Stimulated activated memory B cell treated with anti-CD40 and anti-IgM and Interleukin-4, amounts not matched to agents 10 μg/mL and 1 μg/mL and 100 μg/mL, for 72 hours (primary cell): ENCODE measurements at regions not wholly inside any gene's neighbourhood (a gene's known extent, or its start where the extent isn't known, plus 50 kb on each side); places are given as distances from the start of the nearest gene placed in this dataset.

Source experiments
- ATAC-seq: fragments of 150-1000 bp; cut with Tn5 transposase; 2 replicates; pipeline ENCODE4 v1.10.0; 2021
- H3K27ac Mint-ChIP-seq: one replicate; pipeline ENCODE4 v1.8.0; 2022; ENCODE audit warnings: mild to moderate bottlenecking, mixed read lengths
- H3K27me3 Mint-ChIP-seq: one replicate; pipeline ENCODE4 v1.8.0; 2022; ENCODE audit warnings: mixed read lengths
- H3K36me3 Mint-ChIP-seq: one replicate; pipeline ENCODE4 v1.8.0; 2022; ENCODE audit warnings: mixed read lengths
- H3K4me1 Mint-ChIP-seq: one replicate; pipeline ENCODE4 v1.8.0; 2022; ENCODE audit warnings: mixed read lengths
- H3K4me3 Mint-ChIP-seq: one replicate; pipeline ENCODE4 v1.8.0; 2022; ENCODE audit warnings: mild to moderate bottlenecking, moderate library complexity, mixed read lengths
- H3K9me3 Mint-ChIP-seq: one replicate; pipeline ENCODE4 v1.8.0; 2022; ENCODE audit warnings: mixed read lengths

DNA sequence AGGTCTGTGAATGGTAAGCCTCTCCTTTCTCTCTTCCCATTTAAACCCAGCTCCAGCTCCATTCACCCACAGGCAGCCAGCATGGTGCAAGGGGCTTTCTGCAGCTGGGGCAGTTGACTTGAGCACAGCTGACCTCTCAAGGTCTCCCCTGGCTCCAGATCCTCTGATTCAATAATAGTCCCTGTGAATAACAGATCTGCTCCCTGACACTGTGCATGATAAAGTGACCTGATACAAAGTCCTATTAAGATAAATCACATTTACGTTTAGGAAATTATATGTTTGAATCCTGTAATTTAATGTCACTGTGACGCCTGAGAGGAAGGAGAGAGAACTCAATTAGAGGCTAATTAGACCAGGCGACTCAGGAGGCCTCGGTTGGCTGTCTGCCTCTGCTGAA is 540.4 kb upstream of the CDH11 start:
- no peaks in the 10 kb centered on the region for H3K4me1 Mint-ChIP-seq
- peaks cover 7% of the 10 kb centered on the region for H3K9me3 Mint-ChIP-seq
- no peak for ATAC-seq
- no peak overlapping the region for H3K4me3 Mint-ChIP-seq
- H3K36me3 Mint-ChIP-seq, result no peaks in the 10 kb centered on the region
- H3K27ac Mint-ChIP-seq, result no peak overlapping the region
- H3K27me3 Mint-ChIP-seq, result no peaks in the 10 kb centered on the region

GRCh38 chr16:65661558-65661957 is 539.7 kb upstream of the CDH11 start:
- ATAC-seq, result no peak
- H3K4me3 Mint-ChIP-seq, result no peak overlapping the region
- no peaks in the 10 kb centered on the region for H3K27me3 Mint-ChIP-seq
- no peaks in the 10 kb centered on the region for H3K36me3 Mint-ChIP-seq
- H3K27ac Mint-ChIP-seq, result no peak overlapping the region
- peaks cover 7% of the 10 kb centered on the region for H3K9me3 Mint-ChIP-seq
- no peaks in the 10 kb centered on the region for H3K4me1 Mint-ChIP-seq

GRCh38 chr16:65660390-65660789 is 538.5 kb upstream of the CDH11 start:
- H3K4me1 Mint-ChIP-seq, result no peaks in the 10 kb centered on the region
- H3K4me3 Mint-ChIP-seq, result no peak overlapping the region
- H3K27ac Mint-ChIP-seq, result no peak overlapping the region
- H3K9me3 Mint-ChIP-seq, result peaks cover 7% of the 10 kb centered on the region
- no peak for ATAC-seq
- no peaks in the 10 kb centered on the region for H3K36me3 Mint-ChIP-seq
- no peaks in the 10 kb centered on the region for H3K27me3 Mint-ChIP-seq

DNA sequence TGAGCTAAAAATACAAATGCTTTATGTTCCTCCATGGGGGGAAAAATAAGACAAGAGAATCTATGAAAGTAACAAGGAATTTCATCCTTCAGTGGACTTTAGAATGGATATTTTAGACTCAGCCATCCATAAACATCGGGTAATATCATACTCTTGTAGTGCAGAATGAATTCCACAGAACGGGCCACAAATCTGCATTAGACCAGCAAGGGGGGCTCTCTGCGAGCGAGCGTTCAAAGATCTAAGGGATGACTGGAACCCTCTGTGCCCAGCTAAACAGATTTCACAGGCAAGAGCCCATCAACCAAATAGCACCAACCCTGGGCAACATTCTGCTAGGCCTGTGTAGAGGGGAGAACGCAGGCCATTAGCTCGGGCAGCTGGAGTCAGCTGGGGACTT is 537.9 kb upstream of the CDH11 start:
- Mint-ChIP-seq H3K9me3 (peaks cover 7% of the 10 kb centered on the region), H3K27ac (no peak overlapping the region), H3K4me1 (no peaks in the 10 kb centered on the region), H3K36me3 (no peaks in the 10 kb centered on the region), H3K4me3 (no peak overlapping the region), H3K27me3 (no peaks in the 10 kb centered on the region)
- no peak for ATAC-seq

GRCh38 chr16:65658787-65659220 is 536.9 kb upstream of the CDH11 start:
- Mint-ChIP-seq H3K9me3 (peaks cover 4% of the 10 kb centered on the region), H3K36me3 (no peaks in the 10 kb centered on the region), H3K4me1 (no peaks in the 10 kb centered on the region), H3K27me3 (no peaks in the 10 kb centered on the region), H3K27ac (no peak overlapping the region), H3K4me3 (no peak overlapping the region)
- no peak for ATAC-seq

GRCh38 chr16:65658349-65658748 is 536.5 kb upstream of the CDH11 start:
- Mint-ChIP-seq H3K27me3 (no peaks in the 10 kb centered on the region), H3K4me1 (no peaks in the 10 kb centered on the region), H3K27ac (no peak overlapping the region), H3K4me3 (no peak overlapping the region), H3K9me3 (no peaks in the 10 kb centered on the region), H3K36me3 (no peaks in the 10 kb centered on the region)
- ATAC-seq, result no peak

DNA sequence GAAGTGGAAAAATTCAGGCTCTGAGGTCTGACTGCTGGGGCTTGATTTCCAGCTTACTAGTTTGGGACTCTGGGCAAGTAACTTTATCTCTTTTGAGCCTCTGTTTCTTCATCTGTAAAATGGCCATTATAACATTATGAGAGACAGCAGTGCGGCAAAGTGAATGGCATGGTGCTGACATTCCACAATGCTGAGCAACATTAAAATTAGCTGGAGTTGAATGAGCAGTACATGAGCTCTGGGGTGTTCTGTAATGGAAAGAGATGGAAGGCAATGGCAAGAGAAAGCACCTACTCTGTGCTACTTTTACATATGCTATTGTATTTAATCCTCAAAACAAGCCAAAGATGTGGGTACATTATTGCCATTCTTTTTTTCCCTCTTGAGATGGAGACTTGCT is 535.7 kb upstream of the CDH11 start:
- Mint-ChIP-seq H3K4me3 (no peak overlapping the region), H3K4me1 (no peaks in the 10 kb centered on the region), H3K27me3 (no peaks in the 10 kb centered on the region), H3K36me3 (no peaks in the 10 kb centered on the region), H3K27ac (no peak overlapping the region), H3K9me3 (no peaks in the 10 kb centered on the region)
- no peak for ATAC-seq

DNA sequence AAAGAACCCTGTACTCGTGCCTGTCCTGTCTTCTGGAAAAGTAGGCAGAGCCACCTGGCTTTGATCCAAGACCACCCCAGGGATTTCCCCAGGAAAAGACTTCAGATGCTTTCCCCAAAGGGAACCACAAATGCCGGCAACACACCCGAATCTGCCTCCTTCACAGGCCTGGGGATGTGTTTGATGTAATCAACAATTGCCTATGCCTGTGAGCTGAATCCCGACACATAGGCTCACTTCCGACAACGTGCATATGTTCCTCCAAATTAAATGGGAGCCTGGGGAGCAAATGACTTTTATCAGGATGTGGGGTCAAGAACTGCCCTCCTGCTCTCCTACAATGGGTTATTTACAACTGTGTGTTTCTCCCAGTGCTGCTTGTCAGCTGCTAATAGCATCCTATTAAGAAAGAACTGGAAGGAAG is 535.2 kb upstream of the CDH11 start:
- Mint-ChIP-seq H3K36me3 (no peaks in the 10 kb centered on the region), H3K4me3 (no peak overlapping the region), H3K9me3 (no peaks in the 10 kb centered on the region), H3K4me1 (no peaks in the 10 kb centered on the region), H3K27ac (no peak overlapping the region), H3K27me3 (no peaks in the 10 kb centered on the region)
- ATAC-seq, result no peak

GRCh38 chr16:65655802-65656201 is 533.9 kb upstream of the CDH11 start:
- Mint-ChIP-seq H3K4me1 (no peaks in the 10 kb centered on the region), H3K27me3 (no peaks in the 10 kb centered on the region), H3K4me3 (no peak overlapping the region), H3K27ac (no peak overlapping the region), H3K9me3 (no peaks in the 10 kb centered on the region), H3K36me3 (no peaks in the 10 kb centered on the region)
- ATAC-seq, result no peak

DNA sequence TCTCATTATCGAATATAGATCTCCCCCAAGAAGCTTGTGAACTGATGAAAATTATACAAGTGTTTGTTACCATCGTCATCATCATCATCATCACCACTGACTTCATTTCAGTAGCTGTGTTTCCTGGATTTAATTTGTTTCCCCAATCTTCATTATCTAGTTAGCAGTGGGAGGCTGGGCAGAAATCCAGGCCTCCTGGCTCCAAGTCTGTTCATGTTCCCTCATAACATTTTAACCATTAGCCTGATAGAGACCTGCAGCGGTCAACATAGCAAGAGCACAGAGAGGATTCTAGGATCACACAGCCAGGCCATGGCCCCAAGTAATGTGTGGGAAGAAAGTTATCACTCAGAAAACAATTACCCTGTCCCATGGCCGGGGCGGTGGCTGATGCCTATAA is 526.2 kb upstream of the CDH11 start:
- no peaks in the 10 kb centered on the region for H3K4me1 Mint-ChIP-seq
- H3K9me3 Mint-ChIP-seq, result no peaks in the 10 kb centered on the region
- H3K36me3 Mint-ChIP-seq, result no peaks in the 10 kb centered on the region
- H3K4me3 Mint-ChIP-seq, result no peak overlapping the region
- H3K27me3 Mint-ChIP-seq, result no peaks in the 10 kb centered on the region
- no peak for ATAC-seq
- H3K27ac Mint-ChIP-seq, result no peak overlapping the region

DNA sequence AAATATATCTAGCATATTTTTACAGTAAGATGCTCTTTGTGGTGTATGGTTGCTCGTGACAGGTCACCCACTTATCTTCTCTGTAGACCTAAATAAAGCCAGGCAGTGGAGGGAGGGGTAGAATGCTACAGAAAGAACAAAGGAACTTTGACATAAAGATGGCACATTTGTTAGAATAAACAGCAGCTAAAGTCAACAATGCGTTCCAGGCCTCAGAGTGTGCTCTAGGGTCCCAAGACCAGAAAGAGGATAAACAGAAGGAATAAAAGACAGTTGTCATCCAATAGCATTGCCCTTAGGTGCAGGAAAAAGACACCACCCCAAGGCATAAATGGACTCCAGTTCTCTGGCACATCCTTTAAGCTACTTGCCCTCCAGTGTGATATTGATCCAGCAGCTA is 523.0 kb upstream of the CDH11 start:
- H3K9me3 Mint-ChIP-seq, result peaks cover 5% of the 10 kb centered on the region
- no peak for ATAC-seq
- no peaks in the 10 kb centered on the region for H3K27me3 Mint-ChIP-seq
- no peak overlapping the region for H3K27ac Mint-ChIP-seq
- no peaks in the 10 kb centered on the region for H3K36me3 Mint-ChIP-seq
- H3K4me1 Mint-ChIP-seq, result no peaks in the 10 kb centered on the region
- H3K4me3 Mint-ChIP-seq, result no peak overlapping the region

- Mint-ChIP-seq H3K9me3 (peaks cover 9% of the 10 kb centered on the region), H3K4me1 (no peaks in the 10 kb centered on the region), H3K4me3 (no peak overlapping the region), H3K36me3 (no peaks in the 10 kb centered on the region), H3K27me3 (no peaks in the 10 kb centered on the region), H3K27ac (no peak overlapping the region)
- ATAC-seq, result no peak
These were observed 520.0 kb upstream of the CDH11 start for GRCh38 chr16:65641762-65642289.

DNA sequence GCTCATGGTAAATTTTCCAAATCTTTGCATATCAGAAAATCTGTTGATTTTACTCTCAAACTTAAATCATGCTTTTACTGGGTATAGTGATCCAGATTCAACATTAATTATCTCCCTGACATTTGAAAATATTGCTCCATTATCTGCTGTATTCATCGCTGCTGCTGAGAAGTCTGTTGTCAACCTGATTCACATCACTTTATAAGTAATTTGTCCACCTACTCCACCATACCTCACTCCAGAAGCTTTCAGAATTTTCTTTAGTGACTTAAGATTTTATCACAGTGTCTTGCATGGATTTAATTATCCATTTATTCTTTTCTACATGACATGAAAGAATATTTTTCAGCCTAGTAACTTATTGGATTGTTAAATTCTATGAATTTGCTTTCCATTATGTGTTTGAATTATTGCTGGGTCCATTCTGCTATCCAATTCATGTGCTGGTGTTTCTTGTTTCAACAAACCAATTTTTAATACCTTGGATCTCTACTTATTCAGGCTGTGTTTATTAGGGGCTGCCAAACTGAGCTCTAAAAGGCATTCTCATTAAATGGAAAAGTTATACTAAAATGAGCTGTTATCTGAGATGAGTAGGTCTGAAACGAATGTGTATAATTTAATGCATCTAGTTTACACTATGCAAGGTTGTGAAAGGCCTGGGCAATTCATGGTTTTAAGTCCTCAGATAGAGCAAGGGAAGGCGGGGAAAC is 519.3 kb upstream of the CDH11 start:
- peaks cover 9% of the 10 kb centered on the region for H3K9me3 Mint-ChIP-seq
- H3K36me3 Mint-ChIP-seq, result no peaks in the 10 kb centered on the region
- no peak overlapping the region for H3K27ac Mint-ChIP-seq
- ATAC-seq, result no peak
- H3K4me3 Mint-ChIP-seq, result no peak overlapping the region
- H3K4me1 Mint-ChIP-seq, result no peaks in the 10 kb centered on the region
- no peaks in the 10 kb centered on the region for H3K27me3 Mint-ChIP-seq

DNA sequence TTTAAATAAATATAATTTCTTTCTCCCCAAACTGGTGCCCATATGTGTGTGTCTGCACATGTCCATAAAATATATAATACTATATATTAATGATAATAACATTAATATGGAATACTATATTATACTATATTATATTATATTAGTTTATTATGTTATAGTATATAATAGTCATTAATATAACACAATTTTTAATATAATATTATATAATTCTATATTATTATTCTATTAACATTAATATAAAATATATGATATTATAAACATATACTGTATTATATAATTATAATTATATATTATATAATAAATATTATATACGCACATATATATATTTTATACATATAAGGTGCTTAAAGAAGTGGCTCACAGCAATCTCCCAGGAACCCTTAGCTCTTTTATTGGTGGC is 513.0 kb upstream of the CDH11 start:
- H3K4me1 Mint-ChIP-seq, result no peaks in the 10 kb centered on the region
- H3K27me3 Mint-ChIP-seq, result no peaks in the 10 kb centered on the region
- no peak overlapping the region for H3K27ac Mint-ChIP-seq
- H3K36me3 Mint-ChIP-seq, result no peaks in the 10 kb centered on the region
- no peak for ATAC-seq
- no peak overlapping the region for H3K4me3 Mint-ChIP-seq
- H3K9me3 Mint-ChIP-seq, result peaks cover 10% of the 10 kb centered on the region

- Mint-ChIP-seq H3K4me1 (no peaks in the 10 kb centered on the region), H3K4me3 (no peak overlapping the region), H3K27me3 (no peaks in the 10 kb centered on the region), H3K27ac (no peak overlapping the region), H3K36me3 (no peaks in the 10 kb centered on the region), H3K9me3 (peaks cover 7% of the 10 kb centered on the region)
- ATAC-seq, result no peak
These were observed 512.4 kb upstream of the CDH11 start for GRCh38 chr16:65634291-65634690.

DNA sequence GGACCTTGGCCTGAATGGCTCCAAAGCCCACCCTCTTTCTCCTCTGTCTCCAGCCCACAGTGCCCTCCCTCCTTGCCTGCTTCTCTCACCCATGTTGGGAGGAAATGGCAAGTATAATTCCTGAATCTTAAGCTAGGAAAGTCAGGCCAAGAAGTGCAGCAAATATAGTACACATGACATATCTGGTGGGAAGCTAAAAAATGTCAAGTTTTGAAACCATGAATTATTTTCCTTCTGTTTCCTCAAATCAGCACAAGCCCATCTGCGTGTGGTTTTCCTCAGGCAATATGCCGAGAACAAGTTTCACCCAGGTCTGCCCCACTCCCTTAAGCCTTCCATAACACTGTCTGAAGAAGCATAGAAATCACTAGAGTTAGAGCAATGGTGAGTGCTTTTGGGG is 502.8 kb upstream of the CDH11 start:
- Mint-ChIP-seq H3K4me3 (no peak overlapping the region), H3K9me3 (peaks cover 7% of the 10 kb centered on the region), H3K36me3 (no peaks in the 10 kb centered on the region), H3K27ac (no peak overlapping the region), H3K4me1 (no peaks in the 10 kb centered on the region), H3K27me3 (no peaks in the 10 kb centered on the region)
- no peak for ATAC-seq
